ENCODE measurements at regions not wholly inside any gene's neighbourhood (a gene's known extent, or its start where the extent isn't known, plus 50 kb on each side); places are given as distances from the start of the nearest gene placed in this dataset.

GRCh38 chr4:107478327-107478980 is 241.6 kb downstream of the PAPSS1 start:
- TF ChIP-seq, protein P1, sequence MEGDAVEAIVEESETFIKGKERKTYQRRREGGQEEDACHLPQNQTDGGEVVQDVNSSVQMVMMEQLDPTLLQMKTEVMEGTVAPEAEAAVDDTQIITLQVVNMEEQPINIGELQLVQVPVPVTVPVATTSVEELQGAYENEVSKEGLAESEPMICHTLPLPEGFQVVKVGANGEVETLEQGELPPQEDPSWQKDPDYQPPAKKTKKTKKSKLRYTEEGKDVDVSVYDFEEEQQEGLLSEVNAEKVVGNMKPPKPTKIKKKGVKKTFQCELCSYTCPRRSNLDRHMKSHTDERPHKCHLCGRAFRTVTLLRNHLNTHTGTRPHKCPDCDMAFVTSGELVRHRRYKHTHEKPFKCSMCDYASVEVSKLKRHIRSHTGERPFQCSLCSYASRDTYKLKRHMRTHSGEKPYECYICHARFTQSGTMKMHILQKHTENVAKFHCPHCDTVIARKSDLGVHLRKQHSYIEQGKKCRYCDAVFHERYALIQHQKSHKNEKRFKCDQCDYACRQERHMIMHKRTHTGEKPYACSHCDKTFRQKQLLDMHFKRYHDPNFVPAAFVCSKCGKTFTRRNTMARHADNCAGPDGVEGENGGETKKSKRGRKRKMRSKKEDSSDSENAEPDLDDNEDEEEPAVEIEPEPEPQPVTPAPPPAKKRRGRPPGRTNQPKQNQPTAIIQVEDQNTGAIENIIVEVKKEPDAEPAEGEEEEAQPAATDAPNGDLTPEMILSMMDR (conservative IDR thresholded peaks at IDR 0.05 in 1 of 2, IDR thresholded peaks at IDR 0.05 in 1 of 2; ENCODE audit: extremely low read depth in 1 of 2, insufficient read depth in 1 of 2, low read depth in 1 of 2, low read length in 2 of 2), result no peak
- no peak for TF ChIP-seq EZH2 (IDR thresholded peaks at IDR 0.05; ENCODE audit: borderline replicate concordance, low read length)

Measured in mammary epithelial cell (primary cell).